HEK293 (cell line): ENCODE measurements at regions not wholly inside any gene's neighbourhood (a gene's known extent, or its start where the extent isn't known, plus 50 kb on each side); places are given as distances from the start of the nearest gene placed in this dataset.

ENCODE experiments used
- CTCF ChIA-PET: fragments of 350-600 bp; formaldehyde crosslinking; extraction: SDS; loops from one replicate; lab custom pipeline; 2021; ENCODE audit warnings: antibody characterized with exemption; lab: Yijun Ruan, JAX
- POLR2A ChIA-PET: fragments of 300-600 bp; formaldehyde crosslinking; extraction: SDS; loops from one replicate; lab custom pipeline; 2020; ENCODE audit warnings: antibody characterized with exemption, inconsistent platforms; lab: Yijun Ruan, JAX
- H3K27ac ChIP-seq: fragments of 200-500 bp; sonication (Bioruptor generic); 2 replicates; pipeline ENCODE4 v1.5.1; 2014; ENCODE audit warnings: low read depth, low read length, control low read depth, inconsistent platforms; ENCODE audit errors: extremely low read depth
- H3K36me3 ChIP-seq, 2 experiments: fragments of 200-500 bp in 1 of 2; sonication (Bioruptor generic) in 1 of 2; 1 replicate in 1 of 2; 2 replicates in 1 of 2; pipeline ENCODE4 v1.5.1; 2014 to 2017; ENCODE audit warnings: inconsistent platforms in 2 of 2, low read length in 2 of 2; ENCODE audit not compliant: control insufficient read depth in 2 of 2, insufficient read depth in 1 of 2
- H3K4me1 ChIP-seq: fragments of 200-500 bp; sonication (Bioruptor generic); 2 replicates; pipeline ENCODE4 v1.5.1; 2014; ENCODE audit warnings: mild to moderate bottlenecking, low read length, inconsistent platforms; ENCODE audit not compliant: control insufficient read depth, insufficient read depth
- H3K4me3 ChIP-seq: 2 replicates; pipeline ENCODE4 v1.5.1; 2011; ENCODE audit warnings: low read depth, mild to moderate bottlenecking, control low read depth, low read length, moderate library complexity
- H3K9me3 ChIP-seq: fragments of 200-500 bp; sonication (Bioruptor generic); 2 replicates; pipeline ENCODE4 v1.5.1; 2014; ENCODE audit warnings: low read depth, low read length, inconsistent platforms; ENCODE audit not compliant: control insufficient read depth, insufficient read depth
- ELK4 ChIP-seq: IDR thresholded peaks from 2 replicates; pipeline ENCODE4 v1.6.1; 2011; ENCODE audit warnings: mild to moderate bottlenecking, low read depth, low read length, borderline replicate concordance
- GFI1B ChIP-seq: fragments of 450-650 bp; formaldehyde crosslinking; IDR thresholded peaks from 2 replicates; pipeline ENCODE4 v1.5.1; 2016; ENCODE audit warnings: missing biosample characterization, missing genetic modification characterization
- MEIS1 ChIP-seq: sonication (generic); formaldehyde crosslinking; IDR thresholded peaks from 2 replicates; pipeline ENCODE4 v1.8.1; 2022; ENCODE audit warnings: missing genetic modification reagents, mild to moderate bottlenecking, borderline replicate concordance
- OVOL3 ChIP-seq: fragments of 450-650 bp; formaldehyde crosslinking; IDR thresholded peaks from 2 replicates; pipeline ENCODE4 v1.5.1; 2016; ENCODE audit warnings: missing biosample characterization, missing genetic modification characterization
- REPIN1 ChIP-seq: fragments of 450-650 bp; formaldehyde crosslinking; IDR thresholded peaks from 2 replicates; pipeline ENCODE4 v1.5.1; 2017; ENCODE audit warnings: missing biosample characterization, missing genetic modification characterization, low read depth
- REST ChIP-seq: fragments of 450-650 bp; formaldehyde crosslinking; IDR thresholded peaks from 2 replicates; pipeline ENCODE4 v1.5.1; 2016; ENCODE audit warnings: missing biosample characterization, missing genetic modification characterization
- SP3 ChIP-seq: fragments of 450-650 bp; formaldehyde crosslinking; IDR thresholded peaks from 2 replicates; pipeline ENCODE4 v1.5.1; 2016; ENCODE audit warnings: missing biosample characterization, missing genetic modification characterization
- ZIC2 ChIP-seq: fragments of 450-650 bp; formaldehyde crosslinking; IDR thresholded peaks from 2 replicates; pipeline ENCODE4 v1.5.1; 2016; ENCODE audit warnings: missing biosample characterization, missing genetic modification characterization
- ZNF133 ChIP-seq: fragments of 450-650 bp; formaldehyde crosslinking; IDR thresholded peaks from 2 replicates; pipeline ENCODE4 v1.5.1; 2016; ENCODE audit warnings: missing biosample characterization, missing genetic modification characterization
- ZNF449 ChIP-seq: fragments of 450-650 bp; formaldehyde crosslinking; IDR thresholded peaks from 2 replicates; pipeline ENCODE4 v1.5.1; 2017; ENCODE audit warnings: missing biosample characterization, mild to moderate bottlenecking, missing genetic modification characterization, moderate library complexity
- ZNF488 ChIP-seq: fragments of 450-650 bp; formaldehyde crosslinking; IDR thresholded peaks from 2 replicates; pipeline ENCODE4 v1.5.1; 2016; ENCODE audit warnings: missing biosample characterization, missing genetic modification characterization
- ZNF510 ChIP-seq: fragments of 450-650 bp; formaldehyde crosslinking; IDR thresholded peaks from 2 replicates; pipeline ENCODE4 v1.5.1; 2018; ENCODE audit warnings: mild to moderate bottlenecking, missing genetic modification characterization, missing biosample characterization; ENCODE audit not compliant: insufficient replicate concordance
- ZNF530 ChIP-seq: fragments of 450-650 bp; formaldehyde crosslinking; IDR thresholded peaks from 2 replicates; pipeline ENCODE4 v1.5.1; 2016; ENCODE audit warnings: low read depth, missing biosample characterization, missing genetic modification characterization
- ZSCAN16 ChIP-seq: fragments of 450-650 bp; formaldehyde crosslinking; IDR thresholded peaks from 2 replicates; pipeline ENCODE4 v1.5.1; 2016; ENCODE audit warnings: missing biosample characterization, missing genetic modification characterization
- ZSCAN30 ChIP-seq: fragments of 450-650 bp; IDR thresholded peaks from 2 replicates; pipeline ENCODE4 v1.5.1; 2018; ENCODE audit warnings: missing biosample characterization, mild to moderate bottlenecking, missing genetic modification characterization, moderate library complexity

- CTCF ChIA-PET: interaction anchor here (0.9 to 1.1 kb wide), 2 partner anchors 17 to 226 kb away, joined by 3 read pairs; no protein-coding TSS in a partner anchor
These were observed 93.7 kb upstream of the PMEPA1 start for GRCh38 chr20:57803508-57804005.

GRCh38 chr20:57802765-57803507 lies 93.1 kb upstream of the PMEPA1 start:
- H3K36me3 ChIP-seq: no peaks in the 10 kb centered on the region
- ChIA-PET POLR2A (no interaction called here), CTCF (interaction anchor here (0.9 to 1.1 kb wide), 2 partner anchors 16 to 226 kb away, joined by 3 read pairs; no protein-coding TSS in a partner anchor)
- H3K27ac ChIP-seq: no peak overlapping the region
- no peaks in the 10 kb centered on the region for H3K4me1 ChIP-seq
- no peak overlapping the region for H3K4me3 ChIP-seq
- no peak for TF ChIP-seq ELK4
- peak; percentile 85 for TF ChIP-seq REST (tag by site-specific recombination)
- H3K9me3 ChIP-seq: no peaks in the 10 kb centered on the region

More at GRCh38 chr20:57803508-57804005, 93.7 kb upstream of the PMEPA1 start:
- POLR2A ChIA-PET: no interaction called here
- Histone ChIP-seq H3K4me3 (no peak overlapping the region), H3K36me3 (no peaks in the 10 kb centered on the region), H3K27ac (no peak overlapping the region), H3K9me3 (no peaks in the 10 kb centered on the region), H3K4me1 (no peaks in the 10 kb centered on the region)
- TF ChIP-seq ZNF510 (tag by site-specific recombination): no peak
- TF ChIP-seq ZIC2 (tag by site-specific recombination): peak; percentile 36; the same call in 1 of the 2 replicates
- no peak for TF ChIP-seq SP3 (tag by site-specific recombination)
- TF ChIP-seq GFI1B: no peak

- no peak for TF ChIP-seq ZNF488
- no peak for TF ChIP-seq ZSCAN30 (tag by site-specific recombination)
- TF ChIP-seq OVOL3: no peak
- no peak for TF ChIP-seq ZNF449 (tag by site-specific recombination)
- TF ChIP-seq ZSCAN16 (tag by site-specific recombination): no peak
- no peak for TF ChIP-seq MEIS1 (CRISPR knock-in tag)
- no peak for TF ChIP-seq ZNF133 (tag by site-specific recombination)
- TF ChIP-seq ZNF530 (tag by site-specific recombination): no peak
- no peak for TF ChIP-seq REPIN1 (tag by site-specific recombination)
- no peaks in the 10 kb centered on the region for H3K9me3 ChIP-seq
- H3K4me1 ChIP-seq: no peaks in the 10 kb centered on the region
- H3K4me3 ChIP-seq: no peak overlapping the region
- H3K27ac ChIP-seq: no peak overlapping the region
- POLR2A ChIA-PET: no interaction called here
- no peaks in the 10 kb centered on the region for H3K36me3 ChIP-seq
- CTCF ChIA-PET: interaction anchor here (0.6 kb wide), 1 partner anchor 79 kb away, joined by 4 read pairs; no protein-coding TSS in a partner anchor
These were observed 91.8 kb upstream of the PMEPA1 start for GRCh38 chr20:57801581-57801980.
